ENCODE measurements at regions not wholly inside any gene's neighbourhood (a gene's known extent, or its start where the extent isn't known, plus 50 kb on each side); places are given as distances from the start of the nearest gene placed in this dataset.

GRCh38 chr3:190229632-190230424 is 92.4 kb downstream of the CLDN1 start:
- Mint-ChIP-seq H3K4me1 (no peaks in the 10 kb centered on the region), H3K36me3 (ENCODE audit: low read depth) (no peaks in the 10 kb centered on the region), H3K27ac (no peak overlapping the region)

GRCh38 chr3:190227064-190227463 is 95.2 kb downstream of the CLDN1 start:
- no peaks in the 10 kb centered on the region for H3K36me3 Mint-ChIP-seq (ENCODE audit: low read depth)
- H3K27me3 Mint-ChIP-seq (ENCODE audit: insufficient read depth) = no peaks in the 10 kb centered on the region
- H3K9me3 Mint-ChIP-seq = no peaks in the 10 kb centered on the region
- H3K36me3 ChIP-seq (ENCODE audit: control insufficient read depth, insufficient read depth, low read length) = no peaks in the 10 kb centered on the region
- H3K4me1 Mint-ChIP-seq = peaks cover 6% of the 10 kb centered on the region
- H3K27me3 ChIP-seq (ENCODE audit: control insufficient read depth, insufficient read depth, low read length, poor library complexity, severe bottlenecking) = no peaks in the 10 kb centered on the region
- no peaks in the 10 kb centered on the region for H3K9me3 ChIP-seq (ENCODE audit: control insufficient read depth, low read length)
- no peaks in the 10 kb centered on the region for H3K4me1 ChIP-seq (ENCODE audit: control insufficient read depth, insufficient read depth, low read length)
- H3K27ac Mint-ChIP-seq = no peak overlapping the region
- H3K4me3 Mint-ChIP-seq = no peak overlapping the region
- WGBS, 2 experiments (ENCODE audit: insufficient coverage in 1 of 2, insufficient read length in 1 of 2) = 93 to 100% methylated on average over 1 to 2 of the region's 2 CpGs
- TF ChIP-seq CTCF (conservative IDR thresholded peaks at IDR 0.05) = no peak
- no peak for DNase-seq
- H3K27ac ChIP-seq (ENCODE audit: low read depth, low read length) = no peak overlapping the region
- no peak overlapping the region for H3K4me3 ChIP-seq (ENCODE audit: low read length)
- H3K9ac ChIP-seq (ENCODE audit: extremely low read depth, low read length, poor library complexity, severe bottlenecking) = no peak overlapping the region

More at GRCh38 chr3:190229632-190230424, 92.4 kb downstream of the CLDN1 start:
- WGBS, 2 experiments (ENCODE audit: insufficient coverage in 1 of 2, insufficient read length in 1 of 2) = 80 to 92% methylated on average over 2 to 4 of the region's 4 CpGs
- Histone ChIP-seq H3K9ac (ENCODE audit: extremely low read depth, low read length, poor library complexity, severe bottlenecking) (no peak overlapping the region), H3K27me3 (ENCODE audit: control insufficient read depth, insufficient read depth, low read length, poor library complexity, severe bottlenecking) (no peaks in the 10 kb centered on the region), H3K9me3 (ENCODE audit: control insufficient read depth, low read length) (no peaks in the 10 kb centered on the region), H3K4me3 (ENCODE audit: low read length) (no peak overlapping the region), H3K27ac (ENCODE audit: low read depth, low read length) (no peak overlapping the region), H3K36me3 (ENCODE audit: control insufficient read depth, insufficient read depth, low read length) (no peaks in the 10 kb centered on the region), H3K4me1 (ENCODE audit: control insufficient read depth, insufficient read depth, low read length) (no peaks in the 10 kb centered on the region)
- H3K9me3 Mint-ChIP-seq = no peaks in the 10 kb centered on the region
- no peak for DNase-seq
- H3K27me3 Mint-ChIP-seq (ENCODE audit: insufficient read depth) = no peaks in the 10 kb centered on the region
- no peak for TF ChIP-seq CTCF (conservative IDR thresholded peaks at IDR 0.05)
- no peak overlapping the region for H3K4me3 Mint-ChIP-seq

- Mint-ChIP-seq H3K4me3 (no peak overlapping the region), H3K4me1 (peaks cover 6% of the 10 kb centered on the region), H3K36me3 (ENCODE audit: low read depth) (no peaks in the 10 kb centered on the region), H3K9me3 (peaks cover 5% of the 10 kb centered on the region), H3K27me3 (ENCODE audit: insufficient read depth) (no peaks in the 10 kb centered on the region), H3K27ac (no peak overlapping the region)
- Histone ChIP-seq H3K9me3 (ENCODE audit: control insufficient read depth, low read length) (peaks cover 1% of the 10 kb centered on the region), H3K4me1 (ENCODE audit: control insufficient read depth, insufficient read depth, low read length) (no peaks in the 10 kb centered on the region), H3K36me3 (ENCODE audit: control insufficient read depth, insufficient read depth, low read length) (no peaks in the 10 kb centered on the region), H3K27me3 (ENCODE audit: control insufficient read depth, insufficient read depth, low read length, poor library complexity, severe bottlenecking) (no peaks in the 10 kb centered on the region), H3K4me3 (ENCODE audit: low read length) (no peak overlapping the region), H3K9ac (ENCODE audit: extremely low read depth, low read length, poor library complexity, severe bottlenecking) (no peak overlapping the region), H3K27ac (ENCODE audit: low read depth, low read length) (no peak overlapping the region)
- TF ChIP-seq CTCF (conservative IDR thresholded peaks at IDR 0.05) = peak; percentile 73
- no peak for DNase-seq
- 13 to 31% methylated on average over 1 to 3 of the region's 4 CpGs for WGBS, 2 experiments (ENCODE audit: insufficient coverage in 1 of 2, insufficient read length in 1 of 2)
These were observed 97.2 kb downstream of the CLDN1 start for GRCh38 chr3:190224863-190225692.
